Mammary epithelial cell (primary cell): ENCODE measurements at regions not wholly inside any gene's neighbourhood (a gene's known extent, or its start where the extent isn't known, plus 50 kb on each side); places are given as distances from the start of the nearest gene placed in this dataset.

Experiments
- EZH2 ChIP-seq: IDR thresholded peaks from 2 replicates; pipeline ENCODE4 v1.6.1; 2012; ENCODE audit warnings: low read length, inconsistent platforms, borderline replicate concordance
- TF ChIP-seq, protein P1 (sequence below), 2 donors: IDR thresholded peaks in 1 of 2; conservative IDR thresholded peaks in 1 of 2; 2 replicates each; pipeline ENCODE4 v1.5.1; 2011 to 2012; ENCODE audit warnings: inconsistent platforms in 2 of 2, low read length in 2 of 2, mild to moderate bottlenecking in 2 of 2, control low read depth in 1 of 2, low read depth in 1 of 2; ENCODE audit not compliant: insufficient read depth in 1 of 2; ENCODE audit errors: extremely low read depth in 1 of 2

DNA sequence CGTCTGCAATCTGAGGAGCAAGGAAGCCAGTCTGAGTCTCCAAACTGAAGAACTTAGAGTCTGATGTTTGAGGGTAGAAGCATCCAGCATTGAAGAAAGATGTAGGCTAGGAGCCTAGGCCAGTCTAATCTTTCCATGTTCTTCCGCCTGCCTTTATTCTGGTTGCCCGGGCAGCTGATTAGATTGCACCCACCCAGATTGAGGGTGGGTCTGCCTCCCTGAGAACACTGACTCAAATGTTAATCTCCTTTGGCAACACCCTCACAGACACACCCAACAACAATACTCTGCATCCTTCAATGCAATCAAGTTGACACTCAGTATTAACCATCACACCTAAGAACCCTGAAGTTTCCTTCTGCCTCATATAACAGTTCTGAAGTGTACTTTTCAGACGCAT lies 350.1 kb downstream of the RFPL4B start:
- TF ChIP-seq, protein P1, sequence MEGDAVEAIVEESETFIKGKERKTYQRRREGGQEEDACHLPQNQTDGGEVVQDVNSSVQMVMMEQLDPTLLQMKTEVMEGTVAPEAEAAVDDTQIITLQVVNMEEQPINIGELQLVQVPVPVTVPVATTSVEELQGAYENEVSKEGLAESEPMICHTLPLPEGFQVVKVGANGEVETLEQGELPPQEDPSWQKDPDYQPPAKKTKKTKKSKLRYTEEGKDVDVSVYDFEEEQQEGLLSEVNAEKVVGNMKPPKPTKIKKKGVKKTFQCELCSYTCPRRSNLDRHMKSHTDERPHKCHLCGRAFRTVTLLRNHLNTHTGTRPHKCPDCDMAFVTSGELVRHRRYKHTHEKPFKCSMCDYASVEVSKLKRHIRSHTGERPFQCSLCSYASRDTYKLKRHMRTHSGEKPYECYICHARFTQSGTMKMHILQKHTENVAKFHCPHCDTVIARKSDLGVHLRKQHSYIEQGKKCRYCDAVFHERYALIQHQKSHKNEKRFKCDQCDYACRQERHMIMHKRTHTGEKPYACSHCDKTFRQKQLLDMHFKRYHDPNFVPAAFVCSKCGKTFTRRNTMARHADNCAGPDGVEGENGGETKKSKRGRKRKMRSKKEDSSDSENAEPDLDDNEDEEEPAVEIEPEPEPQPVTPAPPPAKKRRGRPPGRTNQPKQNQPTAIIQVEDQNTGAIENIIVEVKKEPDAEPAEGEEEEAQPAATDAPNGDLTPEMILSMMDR (conservative IDR thresholded peaks at IDR 0.05 in 1 of 2, IDR thresholded peaks at IDR 0.05 in 1 of 2; ENCODE audit: extremely low read depth in 1 of 2, insufficient read depth in 1 of 2, low read depth in 1 of 2, low read length in 2 of 2): no peak
- no peak for TF ChIP-seq EZH2
